IMR-90 (cell line): ENCODE measurements at regions not wholly inside any gene's neighbourhood (a gene's known extent, or its start where the extent isn't known, plus 50 kb on each side); places are given as distances from the start of the nearest gene placed in this dataset.

Source experiments
- CEBPB ChIP-seq: IDR thresholded peaks from 2 replicates; pipeline ENCODE4 v1.6.1; 2012; ENCODE audit warnings: low read depth, low read length, improper control_type of control experiment
- CTCF ChIP-seq: conservative IDR thresholded peaks from 2 replicates; pipeline ENCODE4 v1.5.1; 2012; ENCODE audit warnings: mild to moderate bottlenecking, low read depth, low read length, improper control_type of control experiment
- FOS ChIP-seq: fragments of 150-350 bp; IDR thresholded peaks from 2 replicates; pipeline ENCODE4 v1.6.1; 2016; ENCODE audit warnings: low read depth, low read length
- MAFK ChIP-seq: IDR thresholded peaks from 2 replicates; pipeline ENCODE4 v1.6.1; 2012; ENCODE audit warnings: low read depth, low read length, improper control_type of control experiment
- POLR2A ChIP-seq: IDR thresholded peaks from 2 replicates; pipeline ENCODE4 v1.6.1; 2012; ENCODE audit warnings: mild to moderate bottlenecking, low read depth, low read length
- RCOR1 ChIP-seq: IDR thresholded peaks from 2 replicates; pipeline ENCODE4 v1.6.1; 2012; ENCODE audit warnings: mild to moderate bottlenecking, low read length, improper control_type of control experiment; ENCODE audit not compliant: insufficient replicate concordance
- TF ChIP-seq, protein P1 (sequence below): fragments of 150-350 bp; IDR thresholded peaks from 2 replicates; pipeline ENCODE4 v1.6.1; 2016; ENCODE audit warnings: low read depth, mild to moderate bottlenecking, low read length, moderate library complexity, borderline replicate concordance

GRCh38 chr16:79658301-79659033 is 57.9 kb upstream of the MAF start:
- TF ChIP-seq RCOR1 (no peak), FOS (peak; percentile 35; the same call in 1 of the 2 replicates), CTCF (no peak), MAFK (no peak), POLR2A (no peak), CEBPB (no peak)
- TF ChIP-seq, protein P1, sequence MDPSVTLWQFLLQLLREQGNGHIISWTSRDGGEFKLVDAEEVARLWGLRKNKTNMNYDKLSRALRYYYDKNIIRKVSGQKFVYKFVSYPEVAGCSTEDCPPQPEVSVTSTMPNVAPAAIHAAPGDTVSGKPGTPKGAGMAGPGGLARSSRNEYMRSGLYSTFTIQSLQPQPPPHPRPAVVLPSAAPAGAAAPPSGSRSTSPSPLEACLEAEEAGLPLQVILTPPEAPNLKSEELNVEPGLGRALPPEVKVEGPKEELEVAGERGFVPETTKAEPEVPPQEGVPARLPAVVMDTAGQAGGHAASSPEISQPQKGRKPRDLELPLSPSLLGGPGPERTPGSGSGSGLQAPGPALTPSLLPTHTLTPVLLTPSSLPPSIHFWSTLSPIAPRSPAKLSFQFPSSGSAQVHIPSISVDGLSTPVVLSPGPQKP, result no peak
